ENCODE measurements at regions not wholly inside any gene's neighbourhood (a gene's known extent, or its start where the extent isn't known, plus 50 kb on each side); places are given as distances from the start of the nearest gene placed in this dataset.
"Not testable (repeated sequence)": the region's sequence is repeated elsewhere in the genome, so short reads cannot be mapped to it uniquely, and the experiment has no call there.

- no peak for DNase-seq
These were observed 194.7 kb upstream of the FBXO33 start for GRCh38 chr14:39626589-39627576.

GRCh38 chr14:39621678-39622077 is 189.4 kb upstream of the FBXO33 start:
- DNase-seq = no peak

- DNase-seq = no peak
These were observed 189.0 kb upstream of the FBXO33 start for GRCh38 chr14:39621223-39621622.

- DNase-seq = no peak
These were observed 185.3 kb upstream of the FBXO33 start for GRCh38 chr14:39617537-39617936.

- DNase-seq = no peak
These were observed 183.1 kb upstream of the FBXO33 start for GRCh38 chr14:39615352-39615751.

GRCh38 chr14:39614297-39614923 is 182.2 kb upstream of the FBXO33 start:
- DNase-seq = no peak

GRCh38 chr14:39609119-39609518 is 176.9 kb upstream of the FBXO33 start:
- DNase-seq = no peak

GRCh38 chr14:39607978-39608377 is 175.7 kb upstream of the FBXO33 start:
- DNase-seq = no peak

- no peak for DNase-seq
These were observed 171.7 kb upstream of the FBXO33 start for GRCh38 chr14:39603942-39604341.

GRCh38 chr14:39593377-39593776 is 161.1 kb upstream of the FBXO33 start:
- DNase-seq = no peak

GRCh38 chr14:39592116-39592789 is 160.0 kb upstream of the FBXO33 start:
- DNase-seq = no peak

- DNase-seq = not testable (repeated sequence)
These were observed 157.6 kb upstream of the FBXO33 start for GRCh38 chr14:39589882-39590281.

GRCh38 chr14:39582028-39582654 is 149.9 kb upstream of the FBXO33 start:
- no peak for DNase-seq

GRCh38 chr14:39581474-39581873 is 149.2 kb upstream of the FBXO33 start:
- DNase-seq = no peak

GRCh38 chr14:39580696-39581095 is 148.5 kb upstream of the FBXO33 start:
- DNase-seq = no peak

- DNase-seq = no peak
These were observed 144.5 kb upstream of the FBXO33 start for GRCh38 chr14:39576736-39577135.

- no peak for DNase-seq
These were observed 144.0 kb upstream of the FBXO33 start for GRCh38 chr14:39576258-39576657.

- no peak for DNase-seq
These were observed 136.7 kb upstream of the FBXO33 start for GRCh38 chr14:39568809-39569538.

GRCh38 chr14:39566795-39567194 is 134.6 kb upstream of the FBXO33 start:
- DNase-seq = no peak

GRCh38 chr14:39563361-39563760 is 131.1 kb upstream of the FBXO33 start:
- DNase-seq = no peak

GRCh38 chr14:39562175-39562574 is 129.9 kb upstream of the FBXO33 start:
- no peak for DNase-seq

GRCh38 chr14:39558525-39558924 is 126.3 kb upstream of the FBXO33 start:
- no peak for DNase-seq

Data from inflammatory macrophage (primary cell).